Activated CD4-positive, alpha-beta T cell treated with anti-CD3 and anti-CD28 coated beads for 24 hours (primary cell): ENCODE measurements at regions not wholly inside any gene's neighbourhood (a gene's known extent, or its start where the extent isn't known, plus 50 kb on each side); places are given as distances from the start of the nearest gene placed in this dataset.

ENCODE experiments used
- DNase-seq, 2 donors: peaks; one replicate each; pipeline ENCODE4 v3.0.0-alpha.2; 2020; ENCODE audit warnings: low read depth in 2 of 2

DNA sequence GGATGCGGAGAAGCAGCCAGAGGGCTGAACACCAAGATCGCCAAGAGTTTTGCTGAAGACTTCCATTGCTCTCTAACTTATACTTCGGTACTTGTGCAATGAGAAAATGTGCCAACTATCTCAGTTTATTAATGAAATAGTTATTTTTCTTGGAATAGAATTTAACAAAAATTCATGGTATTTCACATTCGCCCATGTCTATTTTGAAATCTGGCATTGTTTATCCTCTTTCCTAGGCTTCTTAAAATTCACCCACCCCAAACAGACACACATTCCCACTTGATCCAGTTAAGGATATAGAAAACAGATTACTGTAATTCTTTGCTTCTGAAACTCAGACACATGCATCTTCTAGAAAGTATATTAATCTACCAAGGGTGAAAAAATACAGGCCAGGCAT is 56.3 kb upstream of the ADAMTS5 start:
- no peak for DNase-seq

DNA sequence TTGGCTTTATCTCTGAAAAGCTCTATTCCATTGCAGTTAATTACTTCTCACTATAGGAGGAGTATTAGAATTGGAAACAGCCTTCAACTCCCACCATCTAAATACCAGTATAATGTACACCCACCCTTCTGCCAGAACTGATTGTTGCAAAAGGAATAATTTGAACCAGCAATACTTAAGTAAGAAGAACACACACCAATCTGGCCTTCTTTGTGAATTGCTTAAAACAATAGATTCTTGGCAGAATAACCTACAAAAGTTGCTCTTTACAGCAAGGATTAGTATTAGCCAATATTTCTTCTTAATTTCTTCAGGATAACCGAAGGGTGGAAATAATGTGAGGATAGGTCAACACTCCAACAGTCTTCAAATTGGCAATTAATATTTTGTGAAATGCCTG is 54.9 kb upstream of the ADAMTS5 start:
- no peak for DNase-seq

GRCh38 chr21:27021046-27021445 is 54.2 kb upstream of the ADAMTS5 start:
- DNase-seq, result no peak

DNA sequence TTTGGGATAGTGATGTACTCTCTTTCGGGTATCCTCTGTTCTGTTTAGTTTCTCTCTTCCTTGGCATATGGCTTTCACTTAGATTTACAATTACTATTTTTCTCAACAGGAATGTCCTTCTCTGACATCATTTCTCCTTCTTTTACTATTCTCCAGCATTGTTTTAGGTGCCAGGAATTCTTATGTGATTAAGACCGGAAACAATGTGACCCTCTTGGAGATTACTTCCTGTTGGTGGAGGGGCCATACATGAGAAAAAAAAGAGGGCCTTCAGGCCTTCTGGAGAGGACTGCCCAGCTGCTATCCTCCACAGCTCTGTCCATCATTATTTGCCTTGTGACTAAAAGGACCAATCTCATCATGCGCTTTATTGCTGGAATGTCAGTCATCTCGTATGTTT is 50.4 kb upstream of the ADAMTS5 start:
- DNase-seq, result no peak
